ENCODE measurements at regions not wholly inside any gene's neighbourhood (a gene's known extent, or its start where the extent isn't known, plus 50 kb on each side); places are given as distances from the start of the nearest gene placed in this dataset.

DNA sequence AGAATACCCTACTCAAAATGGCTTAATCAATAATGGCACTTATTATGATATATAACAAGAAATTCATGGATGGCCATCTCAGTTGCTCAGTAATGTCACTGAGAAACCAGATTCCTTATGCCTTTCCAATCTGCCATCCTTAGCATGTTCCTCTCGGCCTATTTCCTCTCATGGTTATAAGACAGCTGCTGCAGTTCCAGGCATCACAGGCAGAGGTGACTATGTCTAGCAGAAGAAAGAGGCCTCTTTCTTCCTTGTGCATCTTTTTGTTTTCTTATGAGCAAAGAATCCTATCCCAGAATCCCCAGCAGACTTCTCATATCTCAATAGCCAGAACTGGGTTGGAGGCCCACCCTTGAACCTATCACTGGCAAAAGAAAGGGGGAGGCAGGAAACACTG lies 310.6 kb upstream of the SPRED2 start:
- H3K9me3 ChIP-seq (ENCODE audit: insufficient read depth in 2 of 2, low read depth in 1 of 2, low read length in 1 of 2): no peaks in the 10 kb centered on the region
- 88% methylated on average over 1 of the region's 1 CpG; no CpG with 5 or more reads in 1 of the 2 experiments for WGBS, 2 experiments (ENCODE audit: extremely low coverage in 1 of 2, insufficient coverage in 1 of 2, insufficient read length in 1 of 2, insufficient replicate concordance in 2 of 2, low coverage in 1 of 2, low lambda C conversion rate in 2 of 2, missing lambda C conversion rate in 1 of 2)
- CTCF ChIA-PET (ENCODE audit: partially characterized antibody): interaction anchor here (0.5 to 1.1 kb wide), 3 partner anchors 13 to 1282 kb away, joined by 3 read pairs; no protein-coding TSS in a partner anchor

More for the DNA sequence above, 310.6 kb upstream of the SPRED2 start:
- POLR2A ChIA-PET (ENCODE audit: partially characterized antibody): no interaction called here
- Histone ChIP-seq H3K79me1 (ENCODE audit: low read depth, low read length) (no peaks in the 10 kb centered on the region), H4K20me1 (replicated peaks in 1 of 2; ENCODE audit: control insufficient read depth in 1 of 2, insufficient read depth in 2 of 2, low read length in 2 of 2) (no peaks in the 10 kb centered on the region), H4K91ac (replicated peaks; ENCODE audit: insufficient read length, low read length) (no peak overlapping the region), H2BK20ac (ENCODE audit: low read length) (no peak overlapping the region), H4K8ac (ENCODE audit: extremely low read depth, insufficient read depth, low read length) (no peak overlapping the region), H2AK5ac (ENCODE audit: low read depth, low read length) (no peak overlapping the region), H3K79me2 (ENCODE audit: control insufficient read depth in 1 of 2, insufficient read depth in 2 of 2, low read length in 2 of 2) (no peaks in the 10 kb centered on the region), H3K27me3 (replicated peaks in 1 of 4; ENCODE audit: control insufficient read depth in 3 of 4, extremely low read depth in 1 of 4, insufficient read depth in 3 of 4, low read length in 3 of 4) (no peaks in the 10 kb centered on the region), H2BK120ac (replicated peaks; ENCODE audit: low read depth, low read length) (no peak overlapping the region), H3K23ac (ENCODE audit: insufficient read length) (no peak overlapping the region), H3K14ac (ENCODE audit: insufficient read length) (no peak overlapping the region), H3K18ac (ENCODE audit: extremely low read depth, low read length) (no peak overlapping the region), H3K4me3 (ENCODE audit: extremely low read depth in 1 of 4, insufficient read depth in 2 of 4, low read depth in 3 of 4, low read length in 4 of 4) (no peak overlapping the region), H3K9ac (replicated peaks in 1 of 4; ENCODE audit: extremely low read depth in 1 of 4, low read depth in 3 of 4, low read length in 3 of 4) (no peak overlapping the region), H2BK12ac (ENCODE audit: low read depth, low read length) (no peak overlapping the region), H3K36me3 (ENCODE audit: control insufficient read depth in 2 of 4, insufficient read depth in 4 of 4, low read length in 3 of 4) (no peaks in the 10 kb centered on the region), H3K23me2 (ENCODE audit: low read depth, low read length) (no peaks in the 10 kb centered on the region; the same call in 1 of the 2 replicates), H2BK15ac (ENCODE audit: low read length) (no peak overlapping the region), H3K27ac (ENCODE audit: low read depth, low read length) (no peak overlapping the region), H2AFZ (ENCODE audit: low read length) (no peak overlapping the region), H2BK5ac (ENCODE audit: low read depth, low read length) (no peak overlapping the region), H4K5ac (ENCODE audit: insufficient read length, low read depth, low read length) (no peak overlapping the region), H3K4me2 (ENCODE audit: insufficient read depth in 1 of 2, low read depth in 2 of 2, low read length in 2 of 2) (no peak overlapping the region), H3K4ac (replicated peaks; ENCODE audit: insufficient read length, low read depth, low read length) (no peak overlapping the region), H3K56ac (replicated peaks; ENCODE audit: insufficient read length, low read depth, low read length) (no peak overlapping the region), H3K4me1 (replicated peaks in 1 of 4; ENCODE audit: control insufficient read depth in 3 of 4, insufficient read depth in 4 of 4, low read length in 3 of 4) (peaks cover 0 to 5% (median under 1%) of the 10 kb centered on the region in 4 experiments; a peak in 2 of 7 replicates)
- FAIRE-seq (no peak), DNase-seq (ENCODE audit: low read depth in 1 of 2, low spot score in 2 of 2) (no peak)
- TF ChIP-seq RAD21 (IDR thresholded peaks at IDR 0.05 in 1 of 2, conservative IDR thresholded peaks at IDR 0.05 in 1 of 2; ENCODE audit: low read depth in 2 of 2, low read length in 2 of 2): peak; percentile 18 to 24; a peak in 2 of 4 replicates
- TF ChIP-seq RBBP5 (IDR thresholded peaks at IDR 0.05; ENCODE audit: borderline replicate concordance, low read depth, low read length): no peak
- TF ChIP-seq, protein P1, sequence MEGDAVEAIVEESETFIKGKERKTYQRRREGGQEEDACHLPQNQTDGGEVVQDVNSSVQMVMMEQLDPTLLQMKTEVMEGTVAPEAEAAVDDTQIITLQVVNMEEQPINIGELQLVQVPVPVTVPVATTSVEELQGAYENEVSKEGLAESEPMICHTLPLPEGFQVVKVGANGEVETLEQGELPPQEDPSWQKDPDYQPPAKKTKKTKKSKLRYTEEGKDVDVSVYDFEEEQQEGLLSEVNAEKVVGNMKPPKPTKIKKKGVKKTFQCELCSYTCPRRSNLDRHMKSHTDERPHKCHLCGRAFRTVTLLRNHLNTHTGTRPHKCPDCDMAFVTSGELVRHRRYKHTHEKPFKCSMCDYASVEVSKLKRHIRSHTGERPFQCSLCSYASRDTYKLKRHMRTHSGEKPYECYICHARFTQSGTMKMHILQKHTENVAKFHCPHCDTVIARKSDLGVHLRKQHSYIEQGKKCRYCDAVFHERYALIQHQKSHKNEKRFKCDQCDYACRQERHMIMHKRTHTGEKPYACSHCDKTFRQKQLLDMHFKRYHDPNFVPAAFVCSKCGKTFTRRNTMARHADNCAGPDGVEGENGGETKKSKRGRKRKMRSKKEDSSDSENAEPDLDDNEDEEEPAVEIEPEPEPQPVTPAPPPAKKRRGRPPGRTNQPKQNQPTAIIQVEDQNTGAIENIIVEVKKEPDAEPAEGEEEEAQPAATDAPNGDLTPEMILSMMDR (IDR thresholded peaks at IDR 0.05; ENCODE audit: control extremely low read depth in 1 of 3, insufficient read depth in 1 of 3, low read depth in 1 of 3, low read length in 3 of 3): peak in 1 of 3 experiments; percentile 28; a peak in 1 of 4 replicates
- no peak for TF ChIP-seq CHD2 (IDR thresholded peaks at IDR 0.05; ENCODE audit: low read length)
